SW 1271 (cell line): ENCODE measurements at regions not wholly inside any gene's neighbourhood (a gene's known extent, or its start where the extent isn't known, plus 50 kb on each side); places are given as distances from the start of the nearest gene placed in this dataset.

ENCODE experiments used
- DNase-seq, 2 experiments: peaks; one replicate each; lab custom pipeline; 2025; lab: John Stamatoyannopoulos, UW

DNA sequence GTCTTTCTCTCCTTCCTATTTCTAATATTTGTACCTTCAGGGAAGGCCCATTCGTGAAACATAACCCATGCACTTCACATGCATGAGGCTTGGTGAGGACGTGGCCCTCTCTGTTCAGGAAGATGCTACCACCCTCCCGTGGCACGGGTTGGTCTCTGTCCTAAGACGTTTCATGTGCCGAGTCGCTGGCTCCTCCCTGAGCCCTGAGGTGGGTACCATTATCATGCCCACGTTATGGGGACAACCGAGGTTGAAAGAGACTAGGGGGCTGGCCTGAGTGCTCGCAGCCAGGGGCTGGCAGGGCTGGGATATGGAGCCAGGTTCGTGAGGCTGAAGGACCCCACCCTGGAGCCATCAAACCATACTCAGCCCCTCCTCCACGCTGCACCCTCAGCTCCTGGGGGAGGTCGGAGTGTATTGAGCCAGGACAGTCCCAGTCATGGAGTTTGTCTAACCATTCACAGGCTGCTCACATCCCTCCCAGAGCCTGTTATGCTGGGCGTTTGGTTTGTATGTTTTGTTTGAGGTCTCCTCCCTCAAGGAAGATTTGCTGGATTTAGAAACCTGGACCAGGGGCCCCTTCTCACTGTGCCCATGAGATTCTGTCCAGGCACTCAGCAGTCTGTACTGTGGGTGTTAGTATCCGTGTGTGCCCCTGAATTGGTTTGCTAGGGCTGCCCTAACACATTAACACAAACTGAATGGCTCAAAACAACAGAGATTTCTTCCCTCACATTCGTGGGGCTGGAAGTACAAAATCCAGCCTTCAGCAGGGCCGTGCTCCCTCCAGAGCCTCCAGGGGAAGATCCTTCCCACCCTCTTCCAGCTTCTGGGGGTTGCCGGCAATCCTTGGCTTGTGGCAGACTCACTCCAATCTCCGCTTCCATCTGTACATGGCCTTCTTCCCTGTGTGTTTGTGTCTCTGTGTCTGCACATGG lies 88.3 kb downstream of the ANKRD60 start:
- no peak for DNase-seq

GRCh38 chr20:58138395-58138794 lies 90.1 kb downstream of the ANKRD60 start:
- DNase-seq, result no peak

DNA sequence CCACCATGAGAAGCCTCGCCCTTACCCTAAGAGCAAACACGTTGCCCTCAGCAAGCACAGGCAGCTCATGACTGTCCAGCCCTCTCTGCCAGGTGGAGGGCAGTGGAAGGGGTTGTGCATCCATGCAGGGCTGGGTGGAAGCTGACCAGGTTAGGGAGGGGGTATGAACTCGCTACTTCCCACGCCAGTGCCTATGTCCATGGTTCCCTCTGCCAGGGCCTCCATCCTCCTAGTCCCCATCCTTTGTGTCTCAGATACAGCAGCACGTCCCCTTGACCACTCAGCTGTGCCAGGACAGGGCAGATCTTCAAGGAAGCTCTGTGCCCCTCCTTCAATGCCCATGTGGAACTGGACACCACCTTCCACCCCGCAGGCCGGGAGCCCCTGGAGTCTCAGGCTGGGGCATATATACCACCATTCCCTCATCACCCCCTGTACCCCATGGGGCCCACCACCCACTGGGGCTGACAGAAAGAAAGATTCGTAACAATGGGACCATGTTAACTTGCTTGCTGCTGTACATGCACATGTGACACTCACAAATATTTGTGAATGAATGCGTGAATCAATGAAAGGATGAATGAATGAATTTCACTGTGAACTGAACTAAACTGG lies 90.7 kb downstream of the ANKRD60 start:
- no peak for DNase-seq

DNA sequence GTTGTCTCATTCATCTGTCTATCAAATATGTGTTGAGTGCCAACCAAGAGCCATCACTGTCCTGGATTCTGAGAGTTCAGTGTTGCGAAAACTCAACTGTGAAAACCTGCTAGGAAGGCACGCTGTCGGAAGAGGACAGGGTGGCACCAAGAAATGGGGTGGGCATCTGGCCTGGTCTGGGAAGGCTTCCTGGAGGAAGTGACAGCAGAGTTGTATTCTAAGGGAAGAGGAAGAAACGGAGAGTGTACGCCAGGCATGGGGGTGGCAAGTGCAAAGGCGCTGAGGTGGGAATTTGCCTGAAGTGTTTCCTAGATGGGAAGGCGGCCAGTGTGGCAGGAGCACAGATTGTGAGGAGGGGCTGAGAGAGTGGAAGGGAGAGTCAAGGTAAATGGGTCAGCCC lies 91.2 kb downstream of the ANKRD60 start:
- DNase-seq, result no peak

GRCh38 chr20:58136149-58136484 lies 92.3 kb downstream of the ANKRD60 start:
- DNase-seq, result no peak

GRCh38 chr20:58135441-58136148 lies 92.9 kb downstream of the ANKRD60 start:
- DNase-seq, result no peak

- no peak for DNase-seq
Measured at GRCh38 chr20:58133020-58133808, 95.2 kb downstream of the ANKRD60 start.

DNA sequence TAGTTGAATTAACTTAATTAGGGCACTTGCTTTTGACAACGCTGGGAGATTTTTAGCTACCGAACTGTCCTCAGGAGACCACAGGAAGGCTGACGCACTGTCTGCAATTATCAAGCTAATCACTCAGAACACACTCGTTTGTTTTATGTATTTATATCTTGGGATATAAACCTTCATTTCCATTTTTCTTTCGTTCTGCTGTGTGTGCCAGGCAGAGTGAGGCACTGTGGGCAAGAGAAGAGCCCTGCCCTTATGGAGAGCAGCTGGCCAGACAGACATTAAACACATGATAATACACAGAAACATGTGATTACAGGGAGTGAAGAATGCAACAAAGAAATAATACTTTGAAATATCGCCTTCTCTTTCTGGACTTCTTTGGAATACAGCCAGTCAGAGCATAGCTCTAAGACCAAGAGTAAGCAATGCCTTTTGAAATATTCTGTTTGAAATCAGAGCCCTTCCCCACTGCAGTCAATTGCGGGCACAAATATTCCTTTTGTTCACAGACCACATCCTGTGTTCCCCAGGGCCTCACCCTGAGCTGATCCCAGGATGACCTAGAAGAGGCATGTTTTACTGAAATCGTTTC lies 96.8 kb downstream of the ANKRD60 start:
- DNase-seq, result peak; percentile 41 to 89

GRCh38 chr20:58131151-58131550 lies 97.3 kb downstream of the ANKRD60 start:
- no peak for DNase-seq

GRCh38 chr20:58130581-58130980 lies 97.9 kb downstream of the ANKRD60 start:
- DNase-seq, result no peak

- DNase-seq, result no peak
Measured at GRCh38 chr20:58130156-58130555, 98.3 kb downstream of the ANKRD60 start.

DNA sequence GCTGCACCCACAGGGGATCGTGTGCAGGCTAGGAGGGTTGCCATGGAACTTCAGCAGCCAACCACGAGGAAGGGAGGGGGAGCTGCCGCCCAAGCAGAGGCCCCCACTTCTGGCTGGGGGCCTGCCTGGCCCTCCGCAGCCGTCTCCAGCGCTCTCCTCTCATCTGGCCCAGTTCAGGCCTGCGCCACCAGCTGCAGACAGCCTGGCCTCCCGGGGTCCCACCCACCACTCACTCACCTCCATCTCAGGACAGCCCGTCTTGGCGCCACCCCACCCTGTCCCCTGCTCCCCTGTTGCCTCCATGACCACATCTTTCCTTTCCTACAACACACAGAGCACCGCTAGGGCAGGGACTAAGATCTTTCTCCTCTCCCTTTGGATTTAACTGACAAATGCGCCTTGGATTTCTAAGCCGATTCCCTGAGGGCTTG lies 98.7 kb downstream of the ANKRD60 start:
- DNase-seq, result no peak

DNA sequence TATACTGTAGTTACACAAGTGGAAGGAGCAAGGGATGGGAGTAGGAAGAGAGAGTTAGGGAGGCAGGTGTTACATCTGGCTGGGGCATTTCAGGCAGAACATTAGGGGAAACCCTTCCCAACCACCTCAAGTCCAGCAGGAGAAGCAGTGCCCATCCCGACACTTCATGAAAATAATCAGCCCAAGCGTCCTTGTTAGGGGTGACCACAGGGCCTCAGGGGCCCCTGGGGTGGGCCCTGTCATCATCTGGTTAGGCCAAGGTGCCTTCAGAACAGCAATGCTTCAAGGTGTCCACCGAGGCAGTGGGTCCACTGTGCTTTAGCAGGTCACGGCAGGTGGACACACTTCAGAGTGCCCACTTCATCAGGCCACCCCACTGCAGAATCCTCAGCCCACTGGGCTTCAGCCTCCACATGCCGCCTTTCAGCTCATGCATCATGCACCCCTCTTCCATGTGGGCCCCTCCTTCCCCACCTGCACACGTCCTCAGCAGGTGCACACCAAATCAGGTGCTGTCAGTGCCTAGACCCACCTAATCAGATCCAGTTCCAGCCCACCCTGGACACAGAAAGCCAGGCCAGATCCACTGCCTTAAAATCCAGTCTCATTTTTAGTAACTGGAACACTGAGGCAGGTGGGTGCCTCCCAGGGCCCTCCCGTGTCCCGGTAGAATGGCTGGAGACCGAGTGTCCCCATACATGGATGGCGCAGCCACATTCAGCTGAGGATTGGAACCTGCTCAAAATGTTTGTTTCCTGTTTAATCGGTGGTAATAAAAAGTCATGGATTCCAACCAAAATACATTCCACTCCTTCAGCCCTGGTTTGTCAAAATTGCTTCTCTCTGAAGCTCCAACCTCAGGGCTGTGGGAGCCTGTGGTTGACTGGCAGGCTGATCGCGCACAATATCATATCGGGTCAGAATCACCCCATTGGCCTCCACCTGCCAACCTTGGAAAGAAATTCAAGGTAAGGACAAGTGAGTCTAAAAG lies 99.5 kb downstream of the ANKRD60 start:
- no peak for DNase-seq

GRCh38 chr20:58127701-58128111 lies 100.7 kb downstream of the ANKRD60 start:
- DNase-seq, result peak; percentile 83 to 97

DNA sequence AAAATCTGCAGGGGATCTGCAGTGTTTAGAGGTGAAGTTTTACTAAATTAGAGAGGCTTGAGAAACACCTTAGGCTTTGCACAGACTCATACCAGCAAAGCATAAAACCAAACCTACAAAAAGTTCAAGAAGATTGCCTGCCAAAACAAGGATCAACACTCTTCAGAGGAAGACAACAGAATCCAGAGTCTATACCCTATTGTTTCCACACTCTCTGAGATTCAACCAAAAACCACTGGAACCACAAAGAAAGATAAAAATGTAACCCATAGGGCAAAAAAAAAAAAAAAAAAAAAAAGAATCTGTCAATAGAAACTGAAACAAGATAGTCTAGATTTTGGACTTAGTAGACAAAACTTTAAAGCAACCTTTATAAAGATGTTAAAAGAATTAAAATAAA lies 102.7 kb downstream of the ANKRD60 start:
- DNase-seq, result no peak

- DNase-seq, result peak in 1 of 2 experiments; percentile 17
Measured at GRCh38 chr20:58117944-58118343, 110.5 kb downstream of the ANKRD60 start.

GRCh38 chr20:58116505-58116904 lies 111.9 kb downstream of the ANKRD60 start:
- DNase-seq, result no peak

GRCh38 chr20:58113716-58114115 lies 114.7 kb downstream of the ANKRD60 start:
- no peak for DNase-seq

DNA sequence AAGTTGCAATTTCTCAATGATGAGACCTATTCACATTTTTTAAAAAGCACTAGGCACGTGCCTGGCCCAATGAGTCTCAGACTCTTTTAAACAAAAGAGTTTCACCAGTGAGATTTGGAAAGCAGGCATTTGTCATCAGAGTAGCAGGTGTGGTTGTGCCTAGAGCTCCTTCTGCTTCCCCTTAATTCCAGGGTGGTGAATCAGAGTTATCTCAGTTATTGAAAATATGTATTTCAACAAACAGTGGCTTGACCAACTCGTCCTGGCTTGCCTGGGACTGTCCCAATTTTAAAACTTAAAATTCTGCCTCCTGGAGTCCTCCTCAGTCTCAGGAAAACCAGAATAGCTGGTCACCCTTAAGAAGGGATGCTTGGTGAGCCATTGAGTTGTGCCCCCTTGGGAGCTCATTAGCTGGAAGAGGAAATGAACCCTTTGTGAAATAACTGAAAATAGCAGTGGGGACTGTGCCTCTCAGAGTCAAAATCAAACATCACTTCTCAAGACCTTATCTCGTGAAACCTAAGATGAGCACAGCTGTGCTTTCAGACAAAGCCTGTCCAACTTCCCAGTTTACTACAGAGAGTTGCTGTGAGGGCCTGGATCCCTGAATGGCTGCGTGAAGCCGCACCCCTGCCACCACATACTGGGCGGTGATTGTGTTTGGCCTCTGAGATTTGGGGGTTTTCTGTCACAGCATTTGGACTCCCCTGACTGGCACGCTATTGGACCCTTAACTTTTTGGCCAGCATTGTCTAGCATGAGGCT lies 116.3 kb downstream of the ANKRD60 start:
- DNase-seq, result peak; percentile 48 to 92
